ENCODE measurements at regions not wholly inside any gene's neighbourhood (a gene's known extent, or its start where the extent isn't known, plus 50 kb on each side); places are given as distances from the start of the nearest gene placed in this dataset.

GRCh38 chr19:30180691-30181090, 191.5 kb upstream of the ZNF536 start:
- Histone ChIP-seq H3K27me3 (no peaks in the 10 kb centered on the region), H3K27ac (no peak overlapping the region), H3K36me3 (no peaks in the 10 kb centered on the region), H3K4me1 (no peaks in the 10 kb centered on the region), H3K4me3 (no peak overlapping the region), H3K9me3 (peaks cover 0 to 62% (median 11%) of the 10 kb centered on the region in 4 donors)
- no peak for DNase-seq (ENCODE audit: low spot score in 2 of 2)
- 68 to 71% methylated on average over 1 of the region's 1 CpG for WGBS, 2 donors
- TF ChIP-seq POLR2A (IDR thresholded peaks at IDR 0.05) (no peak), EP300 (IDR thresholded peaks at IDR 0.05) (no peak), CTCF (IDR thresholded peaks at IDR 0.05) (no peak)

GRCh38 chr19:30183807-30184490, 188.2 kb upstream of the ZNF536 start:
- H3K27me3 ChIP-seq, result no peaks in the 10 kb centered on the region
- WGBS, 2 donors, result 85 to 86% methylated on average over 3 of the region's 3 CpGs

GRCh38 chr19:30202060-30202600, 170.1 kb upstream of the ZNF536 start:
- H3K9me3 ChIP-seq, result peaks cover 0 to 25% (median 0%) of the 10 kb centered on the region in 4 donors
- H3K4me1 ChIP-seq, result no peaks in the 10 kb centered on the region
- no peak overlapping the region for H3K4me3 ChIP-seq
- DNase-seq (ENCODE audit: low spot score in 2 of 2), result no peak
- no peak for TF ChIP-seq POLR2A (IDR thresholded peaks at IDR 0.05)
- TF ChIP-seq EP300 (IDR thresholded peaks at IDR 0.05), result no peak
- TF ChIP-seq CTCF (IDR thresholded peaks at IDR 0.05), result no peak
- no peaks in the 10 kb centered on the region for H3K36me3 ChIP-seq
- 85 to 94% methylated on average over 9 of the region's 9 CpGs for WGBS, 2 donors
- H3K27me3 ChIP-seq, result no peaks in the 10 kb centered on the region
- no peak overlapping the region for H3K27ac ChIP-seq

More at GRCh38 chr19:30183807-30184490, 188.2 kb upstream of the ZNF536 start:
- DNase-seq (ENCODE audit: low spot score in 2 of 2), result no peak
- Histone ChIP-seq H3K4me1 (no peaks in the 10 kb centered on the region), H3K4me3 (no peak overlapping the region), H3K36me3 (no peaks in the 10 kb centered on the region), H3K9me3 (peaks cover 0 to 64% (median 11%) of the 10 kb centered on the region in 4 donors), H3K27ac (no peak overlapping the region)
- TF ChIP-seq CTCF (IDR thresholded peaks at IDR 0.05), result no peak
- TF ChIP-seq POLR2A (IDR thresholded peaks at IDR 0.05), result no peak
- TF ChIP-seq EP300 (IDR thresholded peaks at IDR 0.05), result no peak

- no peak for DNase-seq (ENCODE audit: low spot score in 2 of 2)
- Histone ChIP-seq H3K9me3 (peaks cover 0 to 23% (median 0%) of the 10 kb centered on the region in 4 donors), H3K36me3 (no peaks in the 10 kb centered on the region), H3K4me3 (no peak overlapping the region), H3K27ac (no peak overlapping the region), H3K4me1 (no peaks in the 10 kb centered on the region), H3K27me3 (no peaks in the 10 kb centered on the region)
- TF ChIP-seq CTCF (IDR thresholded peaks at IDR 0.05), result no peak
- no peak for TF ChIP-seq POLR2A (IDR thresholded peaks at IDR 0.05)
- no peak for TF ChIP-seq EP300 (IDR thresholded peaks at IDR 0.05)
- whole genome bisulfite sequencing, 2 donors, result 80 to 93% methylated on average over 3 of the region's 3 CpGs
Observed at GRCh38 chr19:30204721-30205120, 167.5 kb upstream of the ZNF536 start.

- TF ChIP-seq CTCF (IDR thresholded peaks at IDR 0.05), result no peak
- TF ChIP-seq POLR2A (IDR thresholded peaks at IDR 0.05), result no peak
- TF ChIP-seq EP300 (IDR thresholded peaks at IDR 0.05), result no peak
- H3K4me3 ChIP-seq, result no peak overlapping the region
- no peaks in the 10 kb centered on the region for H3K36me3 ChIP-seq
- peaks cover 0 to 19% (median 0%) of the 10 kb centered on the region in 4 donors for H3K9me3 ChIP-seq
- no peak for DNase-seq (ENCODE audit: low spot score in 2 of 2)
- no peak overlapping the region for H3K27ac ChIP-seq
- no peaks in the 10 kb centered on the region for H3K4me1 ChIP-seq
- WGBS, 2 donors, result 88 to 95% methylated on average over 5 to 6 of the region's 6 CpGs
- no peaks in the 10 kb centered on the region for H3K27me3 ChIP-seq
Observed at GRCh38 chr19:30206187-30206586, 166.0 kb upstream of the ZNF536 start.

Measured in tibial nerve (tissue), 4 donors.